HFFc6 (cell line): ENCODE measurements at regions not wholly inside any gene's neighbourhood (a gene's known extent, or its start where the extent isn't known, plus 50 kb on each side); places are given as distances from the start of the nearest gene placed in this dataset.

Source experiments
- DNase-seq: peaks from one replicate; pipeline ENCODE4 v3.0.0-alpha.2; 2018
- H3K27ac Mint-ChIP-seq: 2 replicates; pipeline ENCODE4 v1.8.0; 2020; ENCODE audit warnings: mild to moderate bottlenecking, mixed read lengths
- H3K27me3 Mint-ChIP-seq: 2 replicates; pipeline ENCODE4 v1.8.0; 2021; ENCODE audit warnings: mild to moderate bottlenecking, moderate library complexity, mixed read lengths; ENCODE audit not compliant: insufficient read depth
- H3K36me3 Mint-ChIP-seq: 2 replicates; pipeline ENCODE4 v1.8.0; 2021; ENCODE audit warnings: low read depth, mixed read lengths
- H3K4me1 Mint-ChIP-seq: 2 replicates; pipeline ENCODE4 v1.8.0; 2020; ENCODE audit warnings: low read depth, mixed read lengths
- H3K4me3 Mint-ChIP-seq: 2 replicates; pipeline ENCODE4 v1.8.0; 2020; ENCODE audit warnings: mild to moderate bottlenecking, moderate library complexity, mixed read lengths
- H3K9me3 Mint-ChIP-seq: 2 replicates; pipeline ENCODE4 v1.8.0; 2020; ENCODE audit warnings: mild to moderate bottlenecking, mixed read lengths
- TF ChIP-seq, protein P1 (sequence below): fragments of 200-600 bp; sonication (generic); IDR thresholded peaks from 2 replicates; pipeline ENCODE4 v1.5.0; 2021; ENCODE audit warnings: antibody characterized with exemption, mild to moderate bottlenecking

DNA sequence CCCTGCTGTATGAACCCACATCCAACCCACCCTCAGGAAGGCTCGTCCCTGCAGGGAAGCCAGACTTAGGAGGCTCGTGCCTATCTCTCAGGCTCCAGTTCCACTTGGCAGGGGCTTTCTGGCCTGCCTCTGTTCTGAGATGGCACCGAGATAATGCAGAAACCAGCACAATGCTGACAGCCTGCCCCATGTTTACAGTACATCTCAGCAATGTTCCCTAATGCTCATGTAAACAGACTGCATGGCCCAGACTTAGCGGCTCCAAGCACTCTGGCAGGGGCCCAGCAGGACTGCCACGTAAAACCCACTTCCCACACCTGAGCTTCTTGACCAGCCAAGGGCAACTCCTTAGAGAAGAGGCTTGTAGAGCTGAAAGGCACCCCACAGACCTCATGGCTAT is 499.5 kb upstream of the BRINP1 start:
- DNase-seq, result no peak
- H3K27ac Mint-ChIP-seq, result no peak overlapping the region
- no peaks in the 10 kb centered on the region for H3K4me1 Mint-ChIP-seq
- H3K36me3 Mint-ChIP-seq, result no peaks in the 10 kb centered on the region
- no peak overlapping the region for H3K4me3 Mint-ChIP-seq
- H3K9me3 Mint-ChIP-seq, result peaks cover 53% of the 10 kb centered on the region
- H3K27me3 Mint-ChIP-seq, result no peaks in the 10 kb centered on the region
- TF ChIP-seq, protein P1, sequence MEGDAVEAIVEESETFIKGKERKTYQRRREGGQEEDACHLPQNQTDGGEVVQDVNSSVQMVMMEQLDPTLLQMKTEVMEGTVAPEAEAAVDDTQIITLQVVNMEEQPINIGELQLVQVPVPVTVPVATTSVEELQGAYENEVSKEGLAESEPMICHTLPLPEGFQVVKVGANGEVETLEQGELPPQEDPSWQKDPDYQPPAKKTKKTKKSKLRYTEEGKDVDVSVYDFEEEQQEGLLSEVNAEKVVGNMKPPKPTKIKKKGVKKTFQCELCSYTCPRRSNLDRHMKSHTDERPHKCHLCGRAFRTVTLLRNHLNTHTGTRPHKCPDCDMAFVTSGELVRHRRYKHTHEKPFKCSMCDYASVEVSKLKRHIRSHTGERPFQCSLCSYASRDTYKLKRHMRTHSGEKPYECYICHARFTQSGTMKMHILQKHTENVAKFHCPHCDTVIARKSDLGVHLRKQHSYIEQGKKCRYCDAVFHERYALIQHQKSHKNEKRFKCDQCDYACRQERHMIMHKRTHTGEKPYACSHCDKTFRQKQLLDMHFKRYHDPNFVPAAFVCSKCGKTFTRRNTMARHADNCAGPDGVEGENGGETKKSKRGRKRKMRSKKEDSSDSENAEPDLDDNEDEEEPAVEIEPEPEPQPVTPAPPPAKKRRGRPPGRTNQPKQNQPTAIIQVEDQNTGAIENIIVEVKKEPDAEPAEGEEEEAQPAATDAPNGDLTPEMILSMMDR, result no peak

- TF ChIP-seq, protein P1, result no peak
- Mint-ChIP-seq H3K9me3 (peaks cover 52% of the 10 kb centered on the region), H3K4me3 (no peak overlapping the region), H3K27ac (no peak overlapping the region), H3K4me1 (no peaks in the 10 kb centered on the region), H3K27me3 (no peaks in the 10 kb centered on the region), H3K36me3 (no peaks in the 10 kb centered on the region)
- DNase-seq, result no peak
Observed at GRCh38 chr9:119861842-119862241, 492.6 kb upstream of the BRINP1 start.

- no peaks in the 10 kb centered on the region for H3K27me3 Mint-ChIP-seq
- TF ChIP-seq, protein P1, result no peak
- no peaks in the 10 kb centered on the region for H3K4me1 Mint-ChIP-seq
- no peak overlapping the region for H3K4me3 Mint-ChIP-seq
- no peaks in the 10 kb centered on the region; the same call in 1 of the 2 replicates for H3K36me3 Mint-ChIP-seq
- H3K9me3 Mint-ChIP-seq, result peaks cover 53% of the 10 kb centered on the region
- H3K27ac Mint-ChIP-seq, result no peak overlapping the region
- DNase-seq, result no peak
Observed at GRCh38 chr9:119859128-119859527, 489.9 kb upstream of the BRINP1 start.

GRCh38 chr9:119853126-119853525 is 483.9 kb upstream of the BRINP1 start:
- no peaks in the 10 kb centered on the region for H3K27me3 Mint-ChIP-seq
- H3K4me1 Mint-ChIP-seq, result no peaks in the 10 kb centered on the region
- H3K27ac Mint-ChIP-seq, result no peak overlapping the region
- TF ChIP-seq, protein P1, result no peak
- DNase-seq, result no peak
- no peaks in the 10 kb centered on the region; the same call in 1 of the 2 replicates for H3K36me3 Mint-ChIP-seq
- no peak overlapping the region for H3K4me3 Mint-ChIP-seq
- H3K9me3 Mint-ChIP-seq, result peaks cover 54% of the 10 kb centered on the region

DNA sequence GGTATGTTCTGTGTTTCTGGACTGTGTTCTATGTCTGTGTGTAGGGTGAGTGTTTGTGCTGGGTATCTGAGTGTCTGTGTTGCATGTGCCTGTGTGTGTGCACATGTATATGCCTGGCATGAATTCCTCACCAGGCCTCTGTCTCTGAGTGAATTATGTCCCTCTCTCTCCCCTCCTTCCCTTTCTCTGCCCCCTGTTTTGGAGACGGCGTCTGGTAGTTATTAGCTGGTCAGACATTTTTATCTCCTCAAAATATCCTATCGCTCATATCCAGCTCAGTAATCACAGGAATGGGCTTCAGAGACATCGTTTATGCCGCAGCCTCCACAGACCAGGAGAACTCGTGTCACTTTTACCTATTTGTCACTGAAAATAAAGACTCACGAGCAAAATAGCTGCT is 483.2 kb upstream of the BRINP1 start:
- Mint-ChIP-seq H3K4me1 (no peaks in the 10 kb centered on the region), H3K4me3 (no peak overlapping the region), H3K27ac (no peak overlapping the region), H3K27me3 (no peaks in the 10 kb centered on the region), H3K36me3 (no peaks in the 10 kb centered on the region; the same call in 1 of the 2 replicates), H3K9me3 (peaks cover 56% of the 10 kb centered on the region)
- TF ChIP-seq, protein P1, result no peak
- DNase-seq, result no peak

GRCh38 chr9:119844431-119844830 is 475.2 kb upstream of the BRINP1 start:
- Mint-ChIP-seq H3K36me3 (no peaks in the 10 kb centered on the region), H3K9me3 (peaks cover 41% of the 10 kb centered on the region), H3K27me3 (peaks cover 5% of the 10 kb centered on the region; the same call in 1 of the 2 replicates), H3K4me1 (no peaks in the 10 kb centered on the region), H3K27ac (no peak overlapping the region), H3K4me3 (no peak overlapping the region)
- TF ChIP-seq, protein P1, result no peak
- no peak for DNase-seq
